ENCODE measurements at regions not wholly inside any gene's neighbourhood (a gene's known extent, or its start where the extent isn't known, plus 50 kb on each side); places are given as distances from the start of the nearest gene placed in this dataset.
A peak's percentile ranks its signal among the peaks of the same experiment; 100 is the strongest.
"Not testable (repeated sequence)": the region's sequence is repeated elsewhere in the genome, so short reads cannot be mapped to it uniquely, and the experiment has no call there.

- no peak for TF ChIP-seq CHD4 (IDR thresholded peaks at IDR 0.05; ENCODE audit: borderline replicate concordance)
- no peak for TF ChIP-seq FOSB (CRISPR knock-in tag; IDR thresholded peaks at IDR 0.05)
- TF ChIP-seq POLR2A (IDR thresholded peaks at IDR 0.05; ENCODE audit: low read length) = no peak
- no peak for TF ChIP-seq MYC (IDR thresholded peaks at IDR 0.05; ENCODE audit: borderline replicate concordance, low read length)
- no peak for TF ChIP-seq CBX2 (IDR thresholded peaks at IDR 0.05; ENCODE audit: borderline replicate concordance, low read depth)
- TF ChIP-seq RNF2 (IDR thresholded peaks at IDR 0.05; ENCODE audit: borderline replicate concordance, low read depth) = no peak
- TF ChIP-seq BHLHE40 (IDR thresholded peaks at IDR 0.05; ENCODE audit: low read depth, low read length) = no peak
- TF ChIP-seq ZFP36 (IDR thresholded peaks at IDR 0.05; ENCODE audit: borderline replicate concordance, partially characterized antibody) = no peak
- no peak for TF ChIP-seq JUN (IDR thresholded peaks at IDR 0.05)
- TF ChIP-seq POLR2AphosphoS2 (conservative IDR thresholded peaks at IDR 0.05; ENCODE audit: low read length) = no peak
- TF ChIP-seq HEYL (CRISPR knock-in tag; IDR thresholded peaks at IDR 0.05) = no peak
- TF ChIP-seq EHF (CRISPR knock-in tag; IDR thresholded peaks at IDR 0.05) = no peak
- no peak for TF ChIP-seq EP300 (IDR thresholded peaks at IDR 0.05)
- TF ChIP-seq TFCP2L1 (CRISPR knock-in tag; IDR thresholded peaks at IDR 0.05) = no peak
- no peak for TF ChIP-seq ZNF302 (CRISPR knock-in tag; IDR thresholded peaks at IDR 0.05)
- TF ChIP-seq HOXB5 (CRISPR knock-in tag; IDR thresholded peaks at IDR 0.05) = no peak
- Histone ChIP-seq H3K27ac (no peak overlapping the region), H3K4me1 (no peaks in the 10 kb centered on the region), H3K9me3 (no peaks in the 10 kb centered on the region), H3K4me2 (no peak overlapping the region), H3K4me3 (no peak overlapping the region)
- peak; percentile 73 for FAIRE-seq
- WGBS (ENCODE audit: missing lambda C conversion rate) = 28% methylated on average over 4 of the region's 4 CpGs
- ChIA-PET POLR2A (no interaction called here), CTCF (interaction anchor here (2.6 kb wide), 1 partner anchor 21 kb away, joined by 12 read pairs; no protein-coding TSS in a partner anchor)
- DNase-seq (ENCODE audit: low read depth in 1 of 2, low spot score in 1 of 2) = no peak
- ATAC-seq = no peak
These were observed 81.6 kb upstream of the MID1 start for GRCh38 chrX:10702031-10702430.

DNA sequence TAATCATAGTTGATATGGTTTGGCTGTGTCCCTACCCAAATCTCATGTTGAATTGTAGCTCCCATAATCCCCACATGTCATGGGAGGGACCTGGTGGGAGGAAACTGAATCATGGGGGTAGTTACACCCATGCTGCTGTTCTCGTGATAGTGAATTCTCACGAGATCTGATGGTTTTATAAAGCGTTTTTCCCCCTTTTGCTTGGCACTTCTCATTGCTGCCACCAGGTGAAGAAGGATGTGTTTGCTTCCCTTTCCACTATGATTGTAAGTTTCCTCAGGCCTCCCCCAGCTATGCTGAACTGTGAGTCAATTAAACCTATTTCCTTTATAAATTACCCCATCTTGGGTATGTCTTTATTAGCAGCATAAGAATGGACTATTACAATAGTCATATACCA, 86.0 kb upstream of the MID1 start:
- FAIRE-seq = peak; percentile 59
- H3K4me1 ChIP-seq; CTCF ChIA-PET; H3K9me3 ChIP-seq; H3K27ac ChIP-seq; H3K4me3 ChIP-seq; DNase-seq (ENCODE audit: low read depth in 1 of 2, low spot score in 1 of 2); ATAC-seq; H3K4me2 ChIP-seq; POLR2A ChIA-PET: not testable (repeated sequence)
- 75% methylated on average over 3 of the region's 3 CpGs for WGBS (ENCODE audit: missing lambda C conversion rate)

- POLR2A ChIA-PET = no interaction called here
- H3K27ac ChIP-seq = no peak overlapping the region
These were observed 87.4 kb upstream of the MID1 start for GRCh38 chrX:10707773-10708172.

More at GRCh38 chrX:10707773-10708172, 87.4 kb upstream of the MID1 start:
- DNase-seq (ENCODE audit: low read depth in 1 of 2, low spot score in 1 of 2) (no peak), ATAC-seq (no peak), FAIRE-seq (peak; percentile 32)
- TF ChIP-seq KDM5A (IDR thresholded peaks at IDR 0.05) (no peak), FOSB (CRISPR knock-in tag; IDR thresholded peaks at IDR 0.05) (no peak), TP53 (CRISPR knock-in tag; IDR thresholded peaks at IDR 0.05) (no peak), HOXB13 (CRISPR knock-in tag; IDR thresholded peaks at IDR 0.05; ENCODE audit: low read depth) (no peak), RCOR1 (IDR thresholded peaks at IDR 0.05; ENCODE audit: low read depth, low read length) (no peak), RAD21 (conservative IDR thresholded peaks at IDR 0.05 in 1 of 2, IDR thresholded peaks at IDR 0.05 in 1 of 2) (no peak), NFE2L2 (conservative IDR thresholded peaks at IDR 0.05; ENCODE audit: low read length) (no peak), EHMT2 (IDR thresholded peaks at IDR 0.05; ENCODE audit: low read depth) (no peak), ZNF302 (CRISPR knock-in tag; IDR thresholded peaks at IDR 0.05) (no peak), TFCP2L1 (CRISPR knock-in tag; IDR thresholded peaks at IDR 0.05) (no peak), EP300 (IDR thresholded peaks at IDR 0.05) (no peak), CBX2 (IDR thresholded peaks at IDR 0.05; ENCODE audit: borderline replicate concordance, low read depth) (no peak), SMC3 (IDR thresholded peaks at IDR 0.05) (no peak), KDM1A (IDR thresholded peaks at IDR 0.05; ENCODE audit: low read depth) (no peak), ATOH8 (CRISPR knock-in tag; IDR thresholded peaks at IDR 0.05; ENCODE audit: low read depth) (no peak), CHD2 (IDR thresholded peaks at IDR 0.05; ENCODE audit: low read length, partially characterized antibody) (no peak)
- TF ChIP-seq, protein P1, sequence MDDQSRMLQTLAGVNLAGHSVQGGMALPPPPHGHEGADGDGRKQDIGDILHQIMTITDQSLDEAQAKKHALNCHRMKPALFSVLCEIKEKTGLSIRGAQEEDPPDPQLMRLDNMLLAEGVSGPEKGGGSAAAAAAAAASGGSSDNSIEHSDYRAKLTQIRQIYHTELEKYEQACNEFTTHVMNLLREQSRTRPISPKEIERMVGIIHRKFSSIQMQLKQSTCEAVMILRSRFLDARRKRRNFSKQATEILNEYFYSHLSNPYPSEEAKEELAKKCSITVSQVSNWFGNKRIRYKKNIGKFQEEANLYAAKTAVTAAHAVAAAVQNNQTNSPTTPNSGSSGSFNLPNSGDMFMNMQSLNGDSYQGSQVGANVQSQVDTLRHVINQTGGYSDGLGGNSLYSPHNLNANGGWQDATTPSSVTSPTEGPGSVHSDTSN (IDR thresholded peaks at IDR 0.05) = no peak
- 26% methylated on average over 2 of the region's 2 CpGs for WGBS (ENCODE audit: missing lambda C conversion rate)
- Histone ChIP-seq H3K4me1 (no peaks in the 10 kb centered on the region), H3K4me3 (no peak overlapping the region), H3K4me2 (no peak overlapping the region), H3K9me3 (no peaks in the 10 kb centered on the region)
- CTCF ChIA-PET = interaction anchor here (0.8 to 1.4 kb wide), 3 partner anchors 15 to 17 kb away, joined by 3 read pairs; no protein-coding TSS in a partner anchor
